Choroid plexus epithelial cell (primary cell): ENCODE measurements at regions not wholly inside any gene's neighbourhood (a gene's known extent, or its start where the extent isn't known, plus 50 kb on each side); places are given as distances from the start of the nearest gene placed in this dataset.

Source experiments
- DNase-seq: peaks from one replicate; pipeline ENCODE4 v3.0.0-alpha.2; 2010; ENCODE audit warnings: low read depth
- H3K4me3 ChIP-seq: 2 replicates; pipeline ENCODE4 v1.5.1; 2011; ENCODE audit warnings: low read depth, mild to moderate bottlenecking, control low read depth, low read length, moderate library complexity
- TF ChIP-seq, protein P1 (sequence below): conservative IDR thresholded peaks from 2 replicates; pipeline ENCODE4 v1.5.1; 2011; ENCODE audit warnings: low read depth, mild to moderate bottlenecking, control low read depth, inconsistent platforms, low read length, moderate library complexity

GRCh38 chr20:54323227-54323734, 115.4 kb downstream of the PFDN4 start:
- DNase-seq = no peak
- no peak overlapping the region for H3K4me3 ChIP-seq
- TF ChIP-seq, protein P1, sequence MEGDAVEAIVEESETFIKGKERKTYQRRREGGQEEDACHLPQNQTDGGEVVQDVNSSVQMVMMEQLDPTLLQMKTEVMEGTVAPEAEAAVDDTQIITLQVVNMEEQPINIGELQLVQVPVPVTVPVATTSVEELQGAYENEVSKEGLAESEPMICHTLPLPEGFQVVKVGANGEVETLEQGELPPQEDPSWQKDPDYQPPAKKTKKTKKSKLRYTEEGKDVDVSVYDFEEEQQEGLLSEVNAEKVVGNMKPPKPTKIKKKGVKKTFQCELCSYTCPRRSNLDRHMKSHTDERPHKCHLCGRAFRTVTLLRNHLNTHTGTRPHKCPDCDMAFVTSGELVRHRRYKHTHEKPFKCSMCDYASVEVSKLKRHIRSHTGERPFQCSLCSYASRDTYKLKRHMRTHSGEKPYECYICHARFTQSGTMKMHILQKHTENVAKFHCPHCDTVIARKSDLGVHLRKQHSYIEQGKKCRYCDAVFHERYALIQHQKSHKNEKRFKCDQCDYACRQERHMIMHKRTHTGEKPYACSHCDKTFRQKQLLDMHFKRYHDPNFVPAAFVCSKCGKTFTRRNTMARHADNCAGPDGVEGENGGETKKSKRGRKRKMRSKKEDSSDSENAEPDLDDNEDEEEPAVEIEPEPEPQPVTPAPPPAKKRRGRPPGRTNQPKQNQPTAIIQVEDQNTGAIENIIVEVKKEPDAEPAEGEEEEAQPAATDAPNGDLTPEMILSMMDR = no peak

DNA sequence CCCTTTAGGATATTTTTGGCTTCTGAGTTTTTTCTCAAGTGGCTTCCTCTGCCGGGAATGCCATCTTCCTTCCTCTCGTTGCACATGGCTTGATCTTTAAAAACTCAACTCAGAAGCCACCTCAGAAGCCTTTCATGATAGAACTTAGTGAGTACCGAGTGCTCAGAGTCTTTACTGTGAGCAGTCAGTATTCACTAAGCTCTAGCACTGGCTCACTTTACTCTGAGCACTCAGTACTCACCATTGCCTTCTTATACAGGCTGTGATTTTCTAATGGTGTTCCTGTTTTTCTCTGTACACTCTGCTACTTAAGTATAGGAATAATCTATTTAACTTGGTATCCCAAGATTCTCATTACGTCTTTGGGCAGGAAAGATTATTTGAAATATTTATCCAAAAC, 116.2 kb downstream of the PFDN4 start:
- no peak for DNase-seq
- H3K4me3 ChIP-seq = no peak overlapping the region
- TF ChIP-seq, protein P1 = no peak

DNA sequence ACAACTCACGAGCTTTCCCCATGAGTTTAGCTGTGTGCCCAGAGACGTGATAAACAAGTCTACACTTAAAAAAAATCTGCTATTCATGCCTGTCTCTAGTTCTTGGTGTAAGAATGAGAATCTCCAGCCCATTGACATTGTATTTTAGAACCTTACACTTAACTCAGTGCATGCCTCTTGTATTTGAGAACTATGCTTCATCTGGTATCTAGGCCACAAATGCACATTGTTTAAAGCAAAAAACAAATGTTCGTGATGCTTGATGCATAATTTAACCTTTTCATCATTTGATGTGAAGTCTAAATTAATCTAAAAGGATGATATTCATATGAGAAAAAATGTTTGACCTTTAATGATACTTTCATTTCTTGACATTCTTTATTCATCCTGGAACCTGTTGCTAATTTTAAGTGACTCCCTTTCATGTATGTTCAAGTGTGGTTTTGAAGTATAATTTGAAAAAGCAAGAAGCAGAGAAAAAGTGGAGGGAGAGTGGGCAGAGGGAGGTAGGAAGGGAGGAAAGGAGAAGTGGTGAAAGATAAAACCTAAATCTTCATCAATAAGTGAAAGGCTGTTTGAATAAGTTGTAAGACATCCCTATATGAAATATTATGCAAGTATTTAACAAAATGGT, 116.9 kb downstream of the PFDN4 start:
- H3K4me3 ChIP-seq = no peak overlapping the region
- TF ChIP-seq, protein P1 = no peak
- no peak for DNase-seq

GRCh38 chr20:54335299-54335698, 127.4 kb downstream of the PFDN4 start:
- TF ChIP-seq, protein P1 = no peak
- no peak overlapping the region for H3K4me3 ChIP-seq
- DNase-seq = peak; percentile 18

GRCh38 chr20:54337144-54337543, 129.3 kb downstream of the PFDN4 start:
- DNase-seq = no peak

DNA sequence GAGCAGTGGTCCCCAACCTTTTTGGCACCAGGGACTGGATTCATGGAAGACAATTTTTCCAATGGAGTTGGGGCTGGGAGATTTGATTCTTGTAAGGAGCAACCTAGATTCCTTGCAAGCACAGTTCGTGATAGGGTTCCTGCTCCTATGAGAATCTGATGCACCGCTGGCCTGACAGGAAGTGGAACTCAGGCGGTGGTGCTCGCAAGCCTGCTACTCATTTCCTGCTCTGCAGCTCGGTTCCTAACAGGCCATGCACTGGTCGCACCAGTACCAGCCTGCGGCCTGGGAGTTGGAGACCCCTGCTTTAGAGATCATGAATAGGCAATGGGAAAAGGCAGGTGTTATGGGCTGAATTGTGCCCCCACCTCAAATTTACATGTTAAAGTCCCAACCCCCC, 131.2 kb downstream of the PFDN4 start:
- no peak overlapping the region for H3K4me3 ChIP-seq
- TF ChIP-seq, protein P1 = no peak
- DNase-seq = no peak

More at GRCh38 chr20:54337144-54337543, 129.3 kb downstream of the PFDN4 start:
- TF ChIP-seq, protein P1 = no peak
- no peak overlapping the region for H3K4me3 ChIP-seq

DNA sequence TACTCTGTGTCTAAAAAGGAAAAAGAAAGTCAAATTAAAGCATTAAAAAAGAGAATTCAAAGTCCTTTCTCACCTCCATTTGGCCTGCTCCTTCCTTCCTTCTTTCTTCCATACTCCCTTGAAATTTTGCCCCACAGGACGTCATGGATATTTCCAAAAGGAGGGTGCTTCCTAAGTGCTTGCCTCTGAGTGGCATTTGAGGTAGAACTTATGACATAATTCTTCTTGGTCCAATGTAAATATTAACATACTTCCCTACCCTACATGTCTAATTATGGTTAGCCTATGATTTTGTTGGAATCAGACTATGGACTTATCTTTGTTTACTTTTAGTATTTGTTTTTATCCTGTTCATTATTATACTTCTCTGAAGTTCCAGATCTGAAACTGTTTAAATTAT, 132.3 kb downstream of the PFDN4 start:
- DNase-seq = no peak
- H3K4me3 ChIP-seq = no peak overlapping the region
- TF ChIP-seq, protein P1 = no peak
